ENCODE measurements at regions not wholly inside any gene's neighbourhood (a gene's known extent, or its start where the extent isn't known, plus 50 kb on each side); places are given as distances from the start of the nearest gene placed in this dataset.
"Not testable (repeated sequence)": the region's sequence is repeated elsewhere in the genome, so short reads cannot be mapped to it uniquely, and the experiment has no call there.

DNA sequence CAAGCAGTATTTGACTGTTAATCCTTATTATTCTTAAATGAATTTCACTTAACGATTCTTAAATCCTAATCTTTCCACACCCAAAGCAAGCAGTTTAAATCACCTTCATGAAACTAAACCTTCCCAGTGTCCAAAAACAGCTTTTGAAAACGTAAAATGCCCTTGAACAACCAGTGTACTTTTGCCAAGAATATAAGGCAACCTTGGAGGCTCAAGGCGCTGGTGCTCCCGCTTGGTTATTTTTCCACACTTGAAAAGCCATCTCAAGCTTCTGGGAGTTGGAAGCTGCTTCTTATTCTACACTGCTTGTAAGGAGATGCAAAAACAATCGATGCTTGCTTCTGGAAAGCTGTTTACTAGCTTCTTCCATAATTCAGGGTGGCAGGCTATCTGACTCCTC lies 625.7 kb downstream of the HTR1B start:
- DNase-seq = no peak

- DNase-seq = no peak
These were observed 627.6 kb downstream of the HTR1B start for GRCh38 chr6:76835695-76836094.

GRCh38 chr6:76835293-76835692 lies 628.0 kb downstream of the HTR1B start:
- no peak for DNase-seq

- DNase-seq = no peak
These were observed 628.9 kb downstream of the HTR1B start for GRCh38 chr6:76834399-76834798.

DNA sequence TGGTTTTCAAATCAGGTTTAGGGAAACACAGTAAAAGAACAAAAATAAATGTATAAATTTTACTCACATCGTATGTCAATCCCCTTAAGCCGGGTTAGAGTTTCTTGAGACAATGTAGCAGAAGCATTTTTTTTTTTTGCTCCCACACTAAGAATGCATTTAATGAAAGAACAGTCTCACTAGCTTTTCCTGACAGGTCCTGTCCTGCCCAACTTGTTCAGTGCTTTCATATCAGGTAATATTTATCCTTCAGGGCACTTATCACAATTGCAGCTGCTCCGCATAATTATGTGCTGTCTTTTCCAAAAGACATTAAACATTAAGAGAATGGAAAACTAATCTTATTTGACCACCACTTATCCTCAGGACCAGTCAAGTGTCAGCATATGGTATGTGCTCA lies 632.0 kb downstream of the HTR1B start:
- no peak for DNase-seq

DNA sequence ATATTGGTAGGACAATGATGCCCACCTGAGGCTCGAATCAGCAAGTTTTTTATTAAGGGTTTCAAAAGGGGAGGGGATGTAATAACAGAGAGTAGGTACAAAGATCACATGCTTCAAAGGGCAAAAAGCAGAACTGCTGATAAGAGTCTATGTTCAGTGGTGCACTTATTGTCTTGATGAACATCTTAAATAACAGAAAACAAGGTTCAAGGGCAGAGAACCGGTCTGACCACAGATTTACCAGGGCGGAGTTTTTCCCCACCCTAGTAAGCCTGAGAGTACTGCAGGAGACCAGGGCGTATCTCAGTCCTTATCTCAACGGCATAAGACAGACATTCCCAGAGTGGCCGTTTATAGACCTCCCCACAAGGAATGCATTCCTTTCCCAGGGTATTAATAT lies 639.7 kb downstream of the HTR1B start:
- not testable (repeated sequence) for DNase-seq

DNA sequence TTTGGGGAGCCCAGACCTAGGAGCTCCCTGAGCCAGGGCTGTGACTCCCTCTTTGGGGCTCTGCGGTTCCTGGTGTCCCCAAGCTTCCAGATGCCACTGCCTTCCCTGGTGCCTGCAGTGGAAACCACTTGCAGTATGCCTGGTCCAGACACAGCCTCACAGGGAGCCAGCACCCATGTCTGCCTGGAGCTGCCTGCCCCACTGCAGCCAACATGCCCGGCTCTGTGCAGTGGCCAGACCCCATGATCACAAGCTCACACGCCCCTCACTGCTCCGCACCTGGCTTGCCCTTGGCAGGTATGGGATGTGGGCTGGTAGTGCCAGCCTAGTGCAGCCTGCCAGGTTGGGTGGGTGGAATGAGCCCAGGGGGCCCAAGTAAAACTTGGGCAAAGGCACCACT lies 644.8 kb downstream of the HTR1B start:
- no peak for DNase-seq

DNA sequence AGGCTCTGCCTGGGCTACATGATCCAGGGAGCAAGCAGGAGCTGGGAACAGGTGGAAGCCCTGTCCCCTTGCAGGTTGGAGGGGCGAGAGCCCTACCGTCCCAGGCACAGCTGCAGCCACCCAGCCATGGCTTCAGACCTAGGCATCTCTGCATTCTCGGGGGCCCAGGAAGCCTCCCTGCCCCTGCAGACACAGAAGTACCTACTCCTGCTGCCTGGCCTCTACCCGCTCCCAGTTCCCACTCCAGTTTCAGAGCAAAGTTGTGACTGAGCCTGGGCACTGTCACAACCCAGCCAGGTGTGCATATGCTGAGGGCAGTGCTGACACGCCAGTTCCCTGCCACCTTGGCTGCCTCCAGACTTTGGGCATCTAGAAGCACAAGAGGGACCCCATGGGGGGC lies 645.9 kb downstream of the HTR1B start:
- DNase-seq = no peak

- DNase-seq = no peak
These were observed 648.5 kb downstream of the HTR1B start for GRCh38 chr6:76814496-76815458.

GRCh38 chr6:76810286-76810685 lies 653.0 kb downstream of the HTR1B start:
- DNase-seq = no peak

- no peak for DNase-seq
These were observed 660.2 kb downstream of the HTR1B start for GRCh38 chr6:76803038-76803580.

DNA sequence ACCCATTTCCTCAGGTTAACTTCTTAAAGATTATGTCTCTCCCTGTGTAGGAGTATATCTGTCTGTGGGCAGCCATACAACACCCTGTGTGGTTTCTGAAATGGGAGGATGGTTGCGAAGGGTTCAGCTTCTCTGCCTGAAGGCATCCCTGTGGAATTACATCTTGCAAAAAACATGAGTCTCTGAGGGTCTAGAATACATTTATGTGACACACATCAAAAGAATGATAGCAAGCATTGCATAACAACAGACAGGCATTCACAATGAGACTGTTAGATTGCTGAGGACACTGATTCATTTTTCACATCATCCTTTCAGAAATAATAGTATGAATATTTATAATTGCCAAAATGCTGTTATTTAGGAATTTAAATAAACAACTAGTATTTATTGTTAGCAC lies 670.9 kb downstream of the HTR1B start:
- DNase-seq = no peak

DNA sequence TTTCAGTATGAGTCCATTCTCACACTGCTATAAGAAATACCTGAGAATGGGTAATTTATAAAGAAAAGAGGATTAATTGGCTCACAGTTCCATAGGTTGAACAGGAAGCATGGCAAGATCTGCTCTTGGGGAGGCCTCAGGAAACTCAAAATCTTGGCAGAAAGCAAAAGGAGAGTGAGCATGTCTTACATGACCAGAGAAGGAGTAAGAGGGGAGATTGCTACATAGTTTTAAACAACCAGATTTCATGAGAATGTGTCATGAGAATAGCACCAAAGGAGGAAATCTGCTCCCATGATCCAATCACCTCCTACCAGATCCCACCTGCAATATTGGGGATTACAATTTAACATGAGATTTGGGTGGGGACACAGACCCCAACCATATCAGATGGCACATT lies 672.4 kb downstream of the HTR1B start:
- no peak for DNase-seq

DNA sequence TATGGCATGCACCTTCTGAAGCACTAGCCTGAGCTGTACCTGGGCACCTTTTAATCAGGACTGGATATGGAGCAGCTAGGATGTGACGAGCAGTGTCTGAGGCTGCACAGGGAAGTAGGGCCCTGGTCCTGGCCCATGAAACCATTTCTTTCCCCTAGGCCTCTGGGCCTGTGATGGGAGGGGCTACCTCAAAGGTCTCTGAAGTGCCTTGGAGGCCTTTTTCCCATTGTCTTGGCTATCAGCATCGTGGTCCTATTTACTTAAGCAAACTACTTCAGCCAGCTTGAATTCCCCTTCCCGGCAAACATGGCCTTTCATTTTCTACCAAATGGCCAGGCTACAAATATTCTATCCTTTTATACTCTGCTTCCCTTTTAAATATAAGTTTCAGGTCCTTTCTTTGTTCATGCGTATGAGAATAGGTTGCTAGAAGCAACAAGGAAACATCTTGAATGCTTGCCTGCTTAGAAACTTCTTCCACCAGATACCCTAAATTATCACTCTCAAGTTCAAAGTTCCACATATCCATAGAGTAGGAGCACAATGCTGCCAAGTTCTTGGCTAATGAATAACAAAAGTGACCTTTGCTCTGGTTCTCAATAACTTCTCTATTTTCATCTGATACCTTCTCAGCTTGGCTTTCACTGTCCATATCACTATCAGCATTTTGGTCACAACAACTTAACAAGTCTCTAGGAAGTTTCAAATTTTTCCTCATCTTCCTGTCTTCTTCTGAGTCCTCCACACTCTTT lies 673.1 kb downstream of the HTR1B start:
- DNase-seq = no peak

- no peak for DNase-seq
These were observed 673.7 kb downstream of the HTR1B start for GRCh38 chr6:76789580-76789979.

- no peak for DNase-seq
These were observed 675.1 kb downstream of the HTR1B start for GRCh38 chr6:76788155-76788554.

DNA sequence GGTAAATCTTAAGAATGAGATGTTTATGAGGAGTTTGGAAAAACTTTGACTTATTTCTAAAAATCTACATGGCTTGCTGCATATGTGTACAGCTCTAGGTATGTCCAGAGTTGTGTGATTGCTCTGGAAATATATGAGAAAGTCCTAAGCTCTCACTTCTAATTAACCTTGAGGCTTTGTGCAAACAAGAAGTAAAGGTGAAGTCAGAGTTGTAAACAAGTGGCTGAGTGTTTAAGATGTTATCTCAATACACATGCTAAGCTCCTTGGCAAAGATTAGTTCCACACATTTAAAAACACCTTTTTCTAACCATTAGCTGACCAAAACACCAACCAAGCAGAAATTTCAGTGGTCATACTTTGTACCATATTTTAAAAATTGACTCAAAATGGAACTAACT lies 684.2 kb downstream of the HTR1B start:
- no peak for DNase-seq

GRCh38 chr6:76776876-76777275 lies 686.4 kb downstream of the HTR1B start:
- DNase-seq = no peak

DNA sequence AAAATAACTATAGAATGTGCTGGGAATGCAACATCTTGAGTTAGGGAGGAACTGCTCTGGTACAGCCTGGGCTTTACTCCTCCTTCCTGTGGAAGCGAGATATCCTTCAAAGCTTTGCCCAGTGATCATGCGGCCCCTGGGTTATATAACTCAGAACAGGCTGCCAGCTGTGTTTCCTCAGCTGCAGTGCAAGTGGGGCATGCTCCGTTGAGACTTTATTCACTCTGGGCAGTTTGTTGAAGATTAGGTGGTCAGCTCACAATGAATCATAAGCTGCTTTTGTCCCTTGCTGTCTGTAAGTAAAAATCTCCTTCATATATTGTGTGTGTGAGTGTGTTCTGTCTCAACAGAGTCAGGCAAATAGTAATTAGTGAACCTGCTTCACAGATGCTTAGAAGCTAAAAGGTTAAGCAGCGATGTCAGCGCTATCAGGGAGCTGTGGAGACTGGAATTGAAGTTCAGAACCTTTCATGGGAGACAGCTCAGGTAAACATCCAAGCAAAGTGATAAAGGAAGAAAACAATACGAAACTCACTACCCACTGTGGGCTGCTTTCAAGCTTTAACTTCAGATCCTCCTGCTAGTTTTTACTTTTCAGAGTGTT lies 688.4 kb downstream of the HTR1B start:
- DNase-seq = no peak

GRCh38 chr6:76772951-76773350 lies 690.3 kb downstream of the HTR1B start:
- no peak for DNase-seq

GRCh38 chr6:76771059-76771634 lies 692.1 kb downstream of the HTR1B start:
- DNase-seq = no peak

- no peak for DNase-seq
These were observed 693.0 kb downstream of the HTR1B start for GRCh38 chr6:76770281-76770680.

- DNase-seq = no peak
These were observed 694.7 kb downstream of the HTR1B start for GRCh38 chr6:76768556-76768955.

Data from OCI-M1 (cell line).